HEK293T (cell line): ENCODE measurements at regions not wholly inside any gene's neighbourhood (a gene's known extent, or its start where the extent isn't known, plus 50 kb on each side); places are given as distances from the start of the nearest gene placed in this dataset.

Experiments used
- CTBP1 ChIP-seq: fragments of 450-650 bp; IDR thresholded peaks from 2 replicates; pipeline ENCODE4 v1.6.1; 2016; ENCODE audit warnings: borderline replicate concordance
- ELF4 ChIP-seq: fragments of 450-650 bp; IDR thresholded peaks from 2 replicates; pipeline ENCODE4 v1.6.1; 2017; ENCODE audit warnings: antibody characterized with exemption
- FOXA1 ChIP-seq: fragments of 450-650 bp; IDR thresholded peaks from 2 replicates; pipeline ENCODE4 v1.6.1; 2016; ENCODE audit warnings: mild to moderate bottlenecking
- FOXM1 ChIP-seq: fragments of 450-650 bp; IDR thresholded peaks from 2 replicates; pipeline ENCODE4 v1.6.1; 2017; ENCODE audit warnings: mild to moderate bottlenecking, borderline replicate concordance
- HDGF ChIP-seq: fragments of 450-650 bp; IDR thresholded peaks from 2 replicates; pipeline ENCODE4 v1.6.1; 2017; ENCODE audit warnings: antibody characterized with exemption, borderline replicate concordance
- L3MBTL2 ChIP-seq: fragments of 450-650 bp; conservative IDR thresholded peaks from 2 replicates; pipeline ENCODE4 v1.6.1; 2016; ENCODE audit warnings: mild to moderate bottlenecking
- NFRKB ChIP-seq: fragments of 450-650 bp; IDR thresholded peaks from 2 replicates; pipeline ENCODE4 v1.6.1; 2016; ENCODE audit warnings: mild to moderate bottlenecking, moderate library complexity
- SP1 ChIP-seq: fragments of 450-650 bp; IDR thresholded peaks from 2 replicates; pipeline ENCODE4 v1.6.1; 2017
- SUZ12 ChIP-seq: fragments of 450-650 bp; IDR thresholded peaks from 2 replicates; pipeline ENCODE4 v1.6.1; 2016; ENCODE audit warnings: mild to moderate bottlenecking
- TARDBP ChIP-seq: fragments of 450-650 bp; IDR thresholded peaks from 2 replicates; pipeline ENCODE4 v1.6.1; 2016
- ZNF384 ChIP-seq: fragments of 450-650 bp; IDR thresholded peaks from 2 replicates; pipeline ENCODE4 v1.6.1; 2016

DNA sequence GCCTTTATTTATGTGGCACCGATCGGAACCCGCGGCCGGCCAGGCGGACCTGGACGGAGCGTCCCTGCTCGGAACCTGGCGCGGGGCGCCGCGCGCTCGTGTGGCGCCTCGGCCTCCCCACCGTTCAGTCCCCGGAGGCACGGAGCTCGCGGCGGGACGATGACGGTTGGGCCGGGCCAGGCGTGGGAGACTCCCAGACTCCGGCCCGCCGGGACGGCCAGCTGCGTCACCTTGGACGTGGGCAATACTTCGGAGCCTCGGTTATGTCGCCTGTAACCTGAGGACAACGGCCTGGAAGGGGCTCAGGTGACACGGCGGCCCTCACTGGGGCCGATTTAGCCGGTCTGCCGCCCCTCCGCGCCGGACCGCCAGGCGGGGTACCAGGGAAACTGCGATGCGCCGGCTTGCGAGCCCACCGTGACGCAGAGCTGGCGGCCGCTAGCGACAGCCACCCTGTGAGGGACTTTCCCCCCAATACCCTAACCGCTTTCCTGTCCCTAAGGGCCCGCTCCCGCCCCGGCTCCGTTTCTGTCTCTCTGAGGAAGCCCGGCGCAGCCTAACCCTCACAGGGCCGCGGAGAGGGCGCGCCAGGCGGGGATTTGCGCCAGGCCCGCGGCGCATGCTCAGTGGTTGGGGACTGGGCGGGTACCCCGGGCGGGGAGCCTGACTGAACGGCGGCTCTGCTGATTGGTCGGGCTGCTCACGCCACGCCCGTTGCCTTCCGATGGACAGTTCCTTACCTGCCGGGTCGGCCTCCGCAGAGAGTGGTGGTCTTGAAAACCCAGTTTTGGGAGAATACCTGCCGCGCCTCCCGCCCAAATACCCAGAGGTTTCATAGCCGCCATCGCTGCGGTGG, 109.5 kb upstream of the DOCK9 start:
- peak; percentile 45 for TF ChIP-seq L3MBTL2
- TF ChIP-seq TARDBP = no peak
- no peak for TF ChIP-seq ZNF384
- no peak for TF ChIP-seq SUZ12
- TF ChIP-seq NFRKB = no peak
- TF ChIP-seq HDGF = no peak
- no peak for TF ChIP-seq SP1
- TF ChIP-seq CTBP1 = no peak
- no peak for TF ChIP-seq FOXM1
- TF ChIP-seq ELF4 = no peak
- TF ChIP-seq FOXA1 = no peak
